Gastroesophageal sphincter (tissue), 3 donors: ENCODE measurements at regions not wholly inside any gene's neighbourhood (a gene's known extent, or its start where the extent isn't known, plus 50 kb on each side); places are given as distances from the start of the nearest gene placed in this dataset.

ENCODE experiments used
- CTCF ChIP-seq, 4 experiments: fragments of 200-600 bp in 2 of 4; fragments of 450-650 bp in 2 of 4; sonication (generic) in 1 of 4; IDR thresholded peaks; one replicate each; pipeline ENCODE4 v1.5.1; 2017 to 2019; ENCODE audit warnings: antibody characterized with exemption in 4 of 4, mild to moderate bottlenecking in 2 of 4, moderate library complexity in 2 of 4
- POLR2A ChIP-seq, 2 donors: fragments of 450-650 bp; IDR thresholded peaks; one replicate each; pipeline ENCODE4 v1.6.1; 2017; ENCODE audit warnings: antibody characterized with exemption in 2 of 2, mild to moderate bottlenecking in 2 of 2, moderate library complexity in 1 of 2
- POLR2AphosphoS5 ChIP-seq: sonication (generic); formaldehyde crosslinking; IDR thresholded peaks from one replicate; pipeline ENCODE4 v1.6.1; 2017; ENCODE audit warnings: antibody characterized with exemption

GRCh38 chr10:119997429-119997828, 104.9 kb downstream of the SEC23IP start:
- no peak for TF ChIP-seq CTCF (IDR thresholded peaks at IDR 0.05)
- no peak for TF ChIP-seq POLR2A (IDR thresholded peaks at IDR 0.05)
- no peak for TF ChIP-seq POLR2AphosphoS5
